ENCODE measurements at regions not wholly inside any gene's neighbourhood (a gene's known extent, or its start where the extent isn't known, plus 50 kb on each side); places are given as distances from the start of the nearest gene placed in this dataset.
"Not testable (repeated sequence)": the region's sequence is repeated elsewhere in the genome, so short reads cannot be mapped to it uniquely, and the experiment has no call there.

- TF ChIP-seq CTCF (IDR thresholded peaks at IDR 0.05; ENCODE audit: low read depth, low read length) = no peak
- H3K4me3 ChIP-seq (ENCODE audit: low read depth, low read length) = no peak overlapping the region
These were observed 2140.6 kb downstream of the NCAM2 start for GRCh38 chr21:23138797-23139196.

GRCh38 chr21:23152130-23152529 lies 2153.9 kb downstream of the NCAM2 start:
- H3K4me3 ChIP-seq (ENCODE audit: low read depth, low read length) = no peak overlapping the region
- no peak for TF ChIP-seq CTCF (IDR thresholded peaks at IDR 0.05; ENCODE audit: low read depth, low read length)

- not testable (repeated sequence) for H3K4me3 ChIP-seq (ENCODE audit: low read depth, low read length)
These were observed 2155.6 kb downstream of the NCAM2 start for GRCh38 chr21:23153842-23154241.

GRCh38 chr21:23155281-23155680 lies 2157.1 kb downstream of the NCAM2 start:
- no peak for TF ChIP-seq CTCF (IDR thresholded peaks at IDR 0.05; ENCODE audit: low read depth, low read length)
- no peak overlapping the region for H3K4me3 ChIP-seq (ENCODE audit: low read depth, low read length)

DNA sequence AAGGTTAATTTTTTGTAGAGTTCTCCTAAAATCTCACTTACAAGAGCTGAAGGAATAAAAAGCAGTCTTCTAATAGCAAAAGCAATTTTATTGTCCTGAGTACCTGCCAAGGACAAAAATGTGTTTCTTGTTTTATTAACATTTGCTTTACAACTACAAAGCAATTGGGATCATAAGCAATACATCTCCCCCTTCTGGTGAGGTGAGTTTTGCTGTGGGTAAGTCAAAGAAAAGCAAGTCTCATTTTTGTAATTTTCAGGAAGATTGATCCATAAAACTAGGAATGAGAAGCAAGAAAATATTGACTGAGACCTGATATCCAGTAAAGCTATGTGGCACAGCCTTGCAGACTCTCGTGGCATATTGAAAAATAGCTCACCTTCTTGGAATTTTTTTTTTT lies 2162.7 kb downstream of the NCAM2 start:
- no peak for TF ChIP-seq CTCF (IDR thresholded peaks at IDR 0.05; ENCODE audit: low read depth, low read length)
- H3K4me3 ChIP-seq (ENCODE audit: low read depth, low read length) = no peak overlapping the region

- TF ChIP-seq CTCF (IDR thresholded peaks at IDR 0.05; ENCODE audit: low read depth, low read length) = no peak
- H3K4me3 ChIP-seq (ENCODE audit: low read depth, low read length) = no peak overlapping the region
These were observed 2164.2 kb downstream of the NCAM2 start for GRCh38 chr21:23162198-23162946.

Data from WI38 (cell line).